HG03520 (cell line): ENCODE measurements at regions not wholly inside any gene's neighbourhood (a gene's known extent, or its start where the extent isn't known, plus 50 kb on each side); places are given as distances from the start of the nearest gene placed in this dataset.
"Not testable (repeated sequence)": the region's sequence is repeated elsewhere in the genome, so short reads cannot be mapped to it uniquely, and the experiment has no call there.

Experiments used
- ATAC-seq: cut with Tn5 transposase; IDR thresholded peaks from one replicate; pipeline ENCODE4 v1.9.1; 2021; ENCODE audit warnings: mild to moderate bottlenecking, moderate library complexity; ENCODE audit not compliant: unreplicated experiment

- ATAC-seq = not testable (repeated sequence)
Measured at GRCh38 chr17:21780919-21781665, 88.8 kb downstream of the KCNJ18 start.

GRCh38 chr17:21781666-21782024, 89.3 kb downstream of the KCNJ18 start:
- not testable (repeated sequence) for ATAC-seq

- ATAC-seq = not testable (repeated sequence)
Measured at GRCh38 chr17:21782107-21782506, 89.8 kb downstream of the KCNJ18 start.

- not testable (repeated sequence) for ATAC-seq
Measured at GRCh38 chr17:21782604-21783003, 90.3 kb downstream of the KCNJ18 start.

GRCh38 chr17:21783017-21783416, 90.7 kb downstream of the KCNJ18 start:
- not testable (repeated sequence) for ATAC-seq

GRCh38 chr17:21814272-21814671, 121.9 kb downstream of the KCNJ18 start:
- not testable (repeated sequence) for ATAC-seq

- ATAC-seq = no peak
Measured at GRCh38 chr17:21814776-21815175, 122.5 kb downstream of the KCNJ18 start.

- ATAC-seq = no peak
Measured at GRCh38 chr17:21815352-21816063, 123.2 kb downstream of the KCNJ18 start.

- ATAC-seq = no peak
Measured at GRCh38 chr17:21816592-21817567, 124.6 kb downstream of the KCNJ18 start.

GRCh38 chr17:21817791-21818364, 125.6 kb downstream of the KCNJ18 start:
- no peak for ATAC-seq

- no peak for ATAC-seq
Measured at GRCh38 chr17:21823090-21823489, 130.8 kb downstream of the KCNJ18 start.

- ATAC-seq = no peak
Measured at GRCh38 chr17:21823643-21824042, 131.3 kb downstream of the KCNJ18 start.

- ATAC-seq = no peak
Measured at GRCh38 chr17:21841839-21842238, 149.5 kb downstream of the KCNJ18 start.

- no peak for ATAC-seq
Measured at GRCh38 chr17:21842332-21843317, 150.3 kb downstream of the KCNJ18 start.

- ATAC-seq = no peak
Measured at GRCh38 chr17:21843318-21843865, 151.1 kb downstream of the KCNJ18 start.

GRCh38 chr17:21843951-21844590, 151.7 kb downstream of the KCNJ18 start:
- no peak for ATAC-seq

- not testable (repeated sequence) for ATAC-seq
Measured at GRCh38 chr17:21848510-21848909, 156.2 kb downstream of the KCNJ18 start.

- ATAC-seq = not testable (repeated sequence)
Measured at GRCh38 chr17:21849030-21849429, 156.7 kb downstream of the KCNJ18 start.

GRCh38 chr17:21850614-21851013, 158.3 kb downstream of the KCNJ18 start:
- ATAC-seq = not testable (repeated sequence)
